ENCODE measurements at regions not wholly inside any gene's neighbourhood (a gene's known extent, or its start where the extent isn't known, plus 50 kb on each side); places are given as distances from the start of the nearest gene placed in this dataset.

DNA sequence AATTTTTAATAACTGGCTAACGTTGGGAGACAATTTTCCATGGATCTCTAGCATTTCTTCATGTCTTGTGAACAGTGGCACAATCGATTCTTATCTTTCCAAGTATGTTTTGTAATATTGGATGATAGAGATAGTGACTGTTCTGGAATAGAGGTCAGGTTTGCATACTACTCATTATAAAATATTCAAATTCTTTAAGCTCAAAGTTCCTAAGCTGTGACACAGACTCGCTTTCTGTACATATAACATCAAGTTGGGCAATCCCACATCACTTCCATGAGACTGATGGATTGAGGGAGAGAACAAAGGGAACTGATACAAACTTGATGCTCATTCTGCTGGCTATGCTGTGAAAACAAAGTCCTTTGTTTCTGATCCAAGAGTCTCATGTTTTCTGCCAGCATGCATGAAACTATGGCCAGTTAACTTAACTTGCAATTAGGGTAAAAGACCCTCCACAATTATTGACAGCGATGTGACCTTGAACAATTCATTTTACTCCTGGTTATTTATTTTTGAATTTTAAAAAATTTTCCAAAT lies 392.4 kb downstream of the TTLL7 start:
- H3K4me3 ChIP-seq, result no peak overlapping the region
- no peak for DNase-seq (ENCODE audit: low spot score in 2 of 2)
- H3K27me3 ChIP-seq (ENCODE audit: low read depth), result no peaks in the 10 kb centered on the region
- no peaks in the 10 kb centered on the region for H3K4me1 ChIP-seq
- no peaks in the 10 kb centered on the region for H3K9me3 ChIP-seq
- in situ Hi-C loops (cut with MboI; ENCODE audit: low sequenced_read_pairs), result no loop called here
- H3K36me3 ChIP-seq (replicated peaks), result no peaks in the 10 kb centered on the region

DNA sequence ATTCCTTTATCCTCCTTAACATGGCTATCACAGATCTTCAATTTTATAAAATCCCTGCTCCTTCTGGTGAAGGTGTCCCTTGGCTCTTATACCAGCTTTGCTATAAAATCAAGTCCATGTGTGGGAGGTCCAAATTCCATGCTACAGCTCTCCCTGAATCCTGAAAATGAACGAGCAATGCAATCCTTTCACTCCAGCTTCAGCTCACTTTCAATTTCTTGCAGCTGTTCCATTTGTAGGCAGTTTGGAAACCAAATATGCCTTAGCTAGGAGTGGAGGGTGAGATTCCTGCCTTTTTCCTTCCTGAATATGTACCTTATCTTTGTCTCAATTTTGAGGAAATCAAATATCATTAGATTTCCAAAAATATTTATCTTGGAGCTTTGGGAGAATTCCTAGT lies 402.6 kb downstream of the TTLL7 start:
- Histone ChIP-seq H3K9me3 (no peaks in the 10 kb centered on the region), H3K27me3 (ENCODE audit: low read depth) (no peaks in the 10 kb centered on the region), H3K4me1 (no peaks in the 10 kb centered on the region), H3K36me3 (replicated peaks) (no peaks in the 10 kb centered on the region), H3K4me3 (no peak overlapping the region)
- in situ Hi-C loops (cut with MboI; ENCODE audit: low sequenced_read_pairs), result no loop called here
- DNase-seq (ENCODE audit: low spot score in 2 of 2), result no peak

DNA sequence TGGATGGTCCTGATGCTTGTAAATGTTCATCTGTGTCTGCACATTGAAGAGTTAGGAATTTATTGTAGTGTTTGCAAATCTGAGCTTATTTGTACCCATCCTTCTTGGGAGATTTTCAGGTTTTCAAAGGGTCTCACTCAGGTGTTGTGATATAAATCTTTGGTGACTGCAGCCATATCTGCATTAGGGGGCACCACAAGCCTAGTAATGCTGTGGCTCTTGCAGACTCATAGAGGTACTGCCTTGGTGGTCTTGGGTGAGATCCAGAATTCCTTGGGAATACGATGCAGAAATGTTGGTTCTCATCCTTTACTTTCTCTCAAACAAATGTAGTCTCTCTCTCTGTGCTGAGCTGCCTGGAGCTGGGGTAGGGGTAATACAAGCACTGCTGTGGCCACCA lies 405.9 kb downstream of the TTLL7 start:
- H3K27me3 ChIP-seq (ENCODE audit: low read depth), result no peaks in the 10 kb centered on the region
- H3K4me3 ChIP-seq, result no peak overlapping the region
- DNase-seq (ENCODE audit: low spot score in 2 of 2), result no peak
- in situ Hi-C loops (cut with MboI; ENCODE audit: low sequenced_read_pairs), result no loop called here
- no peaks in the 10 kb centered on the region for H3K9me3 ChIP-seq
- H3K36me3 ChIP-seq (replicated peaks), result no peaks in the 10 kb centered on the region
- H3K4me1 ChIP-seq, result no peaks in the 10 kb centered on the region

DNA sequence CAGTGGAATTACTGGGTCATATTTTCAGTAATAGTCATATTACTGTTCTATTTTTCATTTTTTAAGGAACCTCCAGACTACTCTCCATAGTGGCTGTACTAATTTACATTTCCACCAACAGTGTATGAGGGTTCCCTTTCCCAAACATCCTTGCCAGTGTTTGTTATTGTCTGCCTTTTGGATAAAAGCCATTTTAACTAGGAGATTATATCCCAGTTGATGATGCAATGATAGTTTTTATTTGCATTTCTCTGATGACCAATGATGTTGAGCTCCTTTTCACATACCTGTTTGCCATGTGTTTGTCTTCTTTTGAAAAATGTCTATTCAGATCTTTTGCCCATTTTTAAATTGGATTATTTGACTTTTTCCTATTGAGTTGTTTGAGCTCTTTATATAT lies 410.8 kb downstream of the TTLL7 start:
- no peaks in the 10 kb centered on the region for H3K36me3 ChIP-seq (replicated peaks)
- no peak for DNase-seq (ENCODE audit: low spot score in 2 of 2)
- in situ Hi-C loops (cut with MboI; ENCODE audit: low sequenced_read_pairs), result no loop called here
- no peaks in the 10 kb centered on the region for H3K4me1 ChIP-seq
- no peaks in the 10 kb centered on the region for H3K9me3 ChIP-seq
- H3K27me3 ChIP-seq (ENCODE audit: low read depth), result no peaks in the 10 kb centered on the region
- no peak overlapping the region for H3K4me3 ChIP-seq

DNA sequence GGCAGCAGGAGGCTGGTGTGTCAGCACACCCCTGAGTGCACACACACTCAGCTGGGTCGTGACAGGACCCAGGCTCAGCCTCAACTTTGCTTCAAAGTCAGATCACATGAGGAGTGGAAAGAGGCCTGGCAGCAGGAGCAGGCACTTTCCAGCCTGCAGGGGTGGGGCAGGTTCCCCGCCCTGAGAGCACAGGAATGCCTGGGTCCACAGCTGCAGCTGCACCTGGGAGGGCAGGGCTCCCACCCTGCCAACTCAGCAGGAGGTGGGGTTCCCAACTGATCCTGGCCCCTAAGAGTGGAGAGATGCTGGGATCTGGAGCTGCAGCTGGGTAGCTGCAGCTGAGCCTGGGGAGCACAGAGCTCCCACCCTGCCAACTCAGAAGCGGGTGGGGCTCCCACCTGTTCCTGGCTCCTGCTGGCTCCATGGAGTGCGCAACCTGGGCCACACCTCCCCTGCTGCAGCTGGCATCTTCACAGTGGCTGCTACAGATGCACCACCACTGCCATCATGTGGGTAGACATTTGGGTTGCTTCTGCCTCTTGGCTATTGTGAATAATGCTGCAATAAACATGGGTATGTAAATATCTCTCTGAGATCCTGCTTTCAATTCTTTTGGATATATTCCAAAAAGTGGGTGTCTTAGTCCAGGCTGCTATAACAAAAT lies 415.4 kb downstream of the TTLL7 start:
- Histone ChIP-seq H3K36me3 (replicated peaks) (no peaks in the 10 kb centered on the region), H3K4me1 (no peaks in the 10 kb centered on the region), H3K9me3 (no peaks in the 10 kb centered on the region), H3K27me3 (ENCODE audit: low read depth) (no peaks in the 10 kb centered on the region), H3K4me3 (no peak overlapping the region)
- DNase-seq (ENCODE audit: low spot score in 2 of 2), result no peak
- in situ Hi-C loops (cut with MboI; ENCODE audit: low sequenced_read_pairs), result no loop called here

GRCh38 chr1:83581747-83582146 lies 417.2 kb downstream of the TTLL7 start:
- no peaks in the 10 kb centered on the region for H3K36me3 ChIP-seq (replicated peaks)
- H3K9me3 ChIP-seq, result no peaks in the 10 kb centered on the region
- no peaks in the 10 kb centered on the region for H3K4me1 ChIP-seq
- no peaks in the 10 kb centered on the region for H3K27me3 ChIP-seq (ENCODE audit: low read depth)
- in situ Hi-C loops (cut with MboI; ENCODE audit: low sequenced_read_pairs), result no loop called here
- H3K4me3 ChIP-seq, result no peak overlapping the region
- DNase-seq (ENCODE audit: low spot score in 2 of 2), result no peak

GRCh38 chr1:83574791-83575190 lies 424.1 kb downstream of the TTLL7 start:
- in situ Hi-C loops (cut with MboI; ENCODE audit: low sequenced_read_pairs), result no loop called here
- H3K4me3 ChIP-seq, result no peak overlapping the region
- H3K36me3 ChIP-seq (replicated peaks), result no peaks in the 10 kb centered on the region
- H3K9me3 ChIP-seq, result no peaks in the 10 kb centered on the region
- no peaks in the 10 kb centered on the region; the same call in 1 of the 2 replicates for H3K4me1 ChIP-seq
- H3K27me3 ChIP-seq (ENCODE audit: low read depth), result no peaks in the 10 kb centered on the region
- no peak for DNase-seq (ENCODE audit: low spot score in 2 of 2)

DNA sequence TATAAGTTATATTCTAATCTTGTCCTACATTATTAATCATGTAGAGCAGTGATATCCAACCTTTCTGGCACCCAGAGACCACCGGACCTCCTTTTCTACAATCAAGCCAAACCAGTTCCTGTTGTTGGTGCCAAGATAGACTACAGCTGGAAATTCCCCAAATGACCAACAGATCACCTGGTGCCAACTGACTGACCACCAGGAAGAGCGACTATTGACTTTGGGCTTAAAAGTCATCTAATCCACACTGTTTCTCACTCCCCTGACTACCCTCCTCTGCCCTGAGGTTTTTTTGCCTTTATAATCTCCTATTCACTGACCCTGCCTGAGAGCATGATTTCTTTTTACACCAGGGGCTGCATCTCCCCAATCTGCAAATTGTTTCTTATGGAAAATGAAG lies 425.2 kb downstream of the TTLL7 start:
- H3K4me3 ChIP-seq, result no peak overlapping the region
- no peak for DNase-seq (ENCODE audit: low spot score in 2 of 2)
- H3K4me1 ChIP-seq, result no peaks in the 10 kb centered on the region; the same call in 1 of the 2 replicates
- no peaks in the 10 kb centered on the region for H3K36me3 ChIP-seq (replicated peaks)
- H3K9me3 ChIP-seq, result no peaks in the 10 kb centered on the region
- no peaks in the 10 kb centered on the region for H3K27me3 ChIP-seq (ENCODE audit: low read depth)
- in situ Hi-C loops (cut with MboI; ENCODE audit: low sequenced_read_pairs), result no loop called here

DNA sequence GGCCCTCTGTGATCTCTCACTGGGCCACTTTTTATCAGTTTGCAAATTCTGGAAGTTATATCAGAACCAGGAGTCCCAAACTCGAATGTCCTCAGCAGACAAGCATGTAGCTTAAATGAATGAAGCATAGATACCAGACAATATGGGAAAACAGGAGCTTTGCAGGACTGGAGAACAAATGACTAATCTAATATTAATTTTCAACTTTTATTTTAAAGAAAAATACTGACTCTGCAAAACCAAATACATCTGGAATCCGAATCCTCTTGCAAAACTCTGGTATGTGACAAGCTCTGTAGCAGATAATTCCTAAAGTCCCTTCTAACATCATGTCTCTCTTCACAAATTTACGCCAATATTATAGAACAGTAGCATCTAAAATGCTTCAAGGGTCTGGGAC lies 427.4 kb downstream of the TTLL7 start:
- DNase-seq (ENCODE audit: low spot score in 2 of 2), result no peak
- H3K36me3 ChIP-seq (replicated peaks), result no peaks in the 10 kb centered on the region
- H3K4me1 ChIP-seq, result no peaks in the 10 kb centered on the region; the same call in 1 of the 2 replicates
- in situ Hi-C loops (cut with MboI; ENCODE audit: low sequenced_read_pairs), result no loop called here
- H3K27me3 ChIP-seq (ENCODE audit: low read depth), result no peaks in the 10 kb centered on the region
- no peak overlapping the region for H3K4me3 ChIP-seq
- H3K9me3 ChIP-seq, result no peaks in the 10 kb centered on the region

DNA sequence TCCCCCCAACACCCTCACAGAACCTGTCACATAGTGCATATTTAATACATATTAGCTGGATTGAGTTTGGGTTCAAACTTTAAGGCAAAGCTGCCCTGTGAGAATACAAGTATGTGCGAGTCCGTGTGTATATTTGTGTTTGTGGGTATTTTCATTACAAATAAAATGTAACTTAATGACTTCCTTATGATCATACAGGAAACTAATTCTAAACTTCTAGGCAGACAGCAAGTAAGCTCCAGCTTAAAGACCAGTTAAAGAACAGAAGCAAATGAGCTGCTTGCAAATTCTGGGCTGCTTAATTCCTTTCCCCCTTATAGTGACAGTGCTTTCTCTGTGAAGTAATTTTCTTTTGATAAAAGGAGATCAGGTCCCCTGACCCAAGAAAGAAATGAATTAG lies 437.6 kb downstream of the TTLL7 start:
- H3K4me3 ChIP-seq, result no peak overlapping the region
- H3K27me3 ChIP-seq (ENCODE audit: low read depth), result no peaks in the 10 kb centered on the region
- DNase-seq (ENCODE audit: low spot score in 2 of 2), result no peak
- in situ Hi-C loops (cut with MboI; ENCODE audit: low sequenced_read_pairs), result no loop called here
- no peaks in the 10 kb centered on the region for H3K9me3 ChIP-seq
- peaks cover 20% of the 10 kb centered on the region for H3K4me1 ChIP-seq
- no peaks in the 10 kb centered on the region for H3K36me3 ChIP-seq (replicated peaks)

GRCh38 chr1:83559129-83559840 lies 439.6 kb downstream of the TTLL7 start:
- Histone ChIP-seq H3K36me3 (replicated peaks) (no peaks in the 10 kb centered on the region), H3K4me1 (peaks cover 20% of the 10 kb centered on the region), H3K9me3 (no peaks in the 10 kb centered on the region), H3K4me3 (no peak overlapping the region), H3K27me3 (ENCODE audit: low read depth) (no peaks in the 10 kb centered on the region)
- peak; percentile 48 to 61 for DNase-seq (ENCODE audit: low spot score in 2 of 2)
- in situ Hi-C loops (cut with MboI; ENCODE audit: low sequenced_read_pairs), result no loop called here

DNA sequence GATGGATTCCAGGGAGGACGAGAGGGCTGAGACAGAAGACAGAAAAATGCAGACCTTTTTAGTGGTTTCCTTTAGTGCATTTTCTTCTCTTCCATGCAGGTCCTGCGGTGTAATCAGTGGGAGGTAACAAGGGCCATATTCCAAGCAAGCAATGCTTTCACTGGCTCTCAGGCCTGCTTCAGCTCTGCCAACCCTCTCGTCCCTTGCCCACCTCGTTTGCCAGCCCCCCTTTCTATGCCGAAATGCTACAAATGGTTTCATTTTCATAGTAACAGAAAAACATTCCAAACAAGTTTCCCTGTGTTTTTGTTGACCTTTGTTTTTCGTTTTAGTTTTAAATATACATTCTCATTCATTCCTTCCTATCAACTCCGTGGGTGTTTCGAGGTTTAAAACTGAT lies 443.1 kb downstream of the TTLL7 start:
- H3K4me3 ChIP-seq, result no peak overlapping the region
- no peaks in the 10 kb centered on the region for H3K9me3 ChIP-seq
- no peaks in the 10 kb centered on the region for H3K27me3 ChIP-seq (ENCODE audit: low read depth)
- in situ Hi-C loops (cut with MboI; ENCODE audit: low sequenced_read_pairs), result no loop called here
- no peak for DNase-seq (ENCODE audit: low spot score in 2 of 2)
- no peaks in the 10 kb centered on the region for H3K36me3 ChIP-seq (replicated peaks)
- H3K4me1 ChIP-seq, result peaks cover 20% of the 10 kb centered on the region

DNA sequence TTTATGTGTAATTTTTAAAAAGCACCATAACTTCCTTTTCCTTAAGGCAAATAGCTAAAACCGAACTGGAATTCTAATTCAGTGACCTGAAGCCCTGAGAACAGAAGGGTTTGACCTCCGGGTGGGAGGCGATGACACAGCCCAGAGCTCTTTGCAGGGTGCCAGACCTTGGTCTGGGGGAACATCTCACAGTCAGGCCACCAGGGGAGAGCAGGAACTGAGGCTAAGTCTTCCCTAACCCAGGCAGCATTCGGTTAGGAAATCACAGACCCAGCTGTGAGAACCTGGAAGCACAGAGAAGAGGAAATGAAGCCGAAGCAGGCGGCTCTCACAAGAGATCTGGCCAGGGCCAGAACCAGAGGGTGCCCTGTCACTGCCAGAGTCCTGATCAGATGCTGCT lies 444.8 kb downstream of the TTLL7 start:
- no peak for DNase-seq (ENCODE audit: low spot score in 2 of 2)
- Histone ChIP-seq H3K36me3 (replicated peaks) (no peaks in the 10 kb centered on the region), H3K9me3 (no peaks in the 10 kb centered on the region), H3K4me1 (peaks cover 13% of the 10 kb centered on the region), H3K27me3 (ENCODE audit: low read depth) (no peaks in the 10 kb centered on the region), H3K4me3 (no peak overlapping the region)
- in situ Hi-C loops (cut with MboI; ENCODE audit: low sequenced_read_pairs), result no loop called here

DNA sequence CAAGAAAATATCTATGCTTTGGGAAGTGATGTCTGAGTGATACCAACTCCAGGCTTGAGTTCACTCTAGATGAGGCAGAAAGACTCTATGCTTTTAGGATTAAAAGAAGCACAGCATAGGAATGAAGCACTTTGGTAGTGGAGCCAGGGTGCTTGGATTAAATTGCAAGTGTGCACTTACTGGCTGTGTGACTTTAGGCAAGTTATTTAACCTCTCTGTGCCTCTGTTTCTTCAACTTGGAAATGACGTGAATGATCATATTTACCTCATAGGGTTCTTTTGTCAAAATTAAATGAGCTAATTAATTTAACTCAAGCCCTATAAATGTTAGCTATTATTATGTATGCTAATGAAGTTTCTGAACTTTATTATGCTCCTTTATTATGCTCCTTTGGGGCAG lies 446.1 kb downstream of the TTLL7 start:
- in situ Hi-C loops (cut with MboI; ENCODE audit: low sequenced_read_pairs), result no loop called here
- Histone ChIP-seq H3K4me1 (no peaks in the 10 kb centered on the region; the same call in 1 of the 2 replicates), H3K9me3 (no peaks in the 10 kb centered on the region), H3K4me3 (no peak overlapping the region), H3K36me3 (replicated peaks) (no peaks in the 10 kb centered on the region), H3K27me3 (ENCODE audit: low read depth) (no peaks in the 10 kb centered on the region)
- DNase-seq (ENCODE audit: low spot score in 2 of 2), result no peak
